ENCODE measurements at regions not wholly inside any gene's neighbourhood (a gene's known extent, or its start where the extent isn't known, plus 50 kb on each side); places are given as distances from the start of the nearest gene placed in this dataset.
"Not testable (repeated sequence)": the region's sequence is repeated elsewhere in the genome, so short reads cannot be mapped to it uniquely, and the experiment has no call there.

- no peak for DNase-seq
These were observed 136.5 kb upstream of the LARP1 start for GRCh38 chr5:154618696-154619095.

- DNase-seq, result no peak
These were observed 136.6 kb upstream of the HAND1 start for GRCh38 chr5:154614595-154614994.

GRCh38 chr5:154614125-154614524 lies 136.1 kb upstream of the HAND1 start:
- DNase-seq, result no peak

- no peak for DNase-seq
These were observed 134.6 kb upstream of the HAND1 start for GRCh38 chr5:154612666-154613065.

- DNase-seq, result no peak
These were observed 133.3 kb upstream of the HAND1 start for GRCh38 chr5:154611341-154611767.

- peak; percentile 7 for DNase-seq
These were observed 132.5 kb upstream of the HAND1 start for GRCh38 chr5:154610321-154611154.

GRCh38 chr5:154609251-154609650 lies 131.2 kb upstream of the HAND1 start:
- DNase-seq, result no peak

- no peak for DNase-seq
These were observed 130.5 kb upstream of the HAND1 start for GRCh38 chr5:154608531-154609011.

GRCh38 chr5:154607746-154608145 lies 129.7 kb upstream of the HAND1 start:
- no peak for DNase-seq

GRCh38 chr5:154606246-154606645 lies 128.2 kb upstream of the HAND1 start:
- no peak for DNase-seq

- DNase-seq, result no peak
These were observed 126.1 kb upstream of the HAND1 start for GRCh38 chr5:154603953-154604679.

- DNase-seq, result no peak
These were observed 125.5 kb upstream of the HAND1 start for GRCh38 chr5:154603485-154603884.

GRCh38 chr5:154603011-154603410 lies 125.0 kb upstream of the HAND1 start:
- no peak for DNase-seq

GRCh38 chr5:154601014-154601413 lies 123.0 kb upstream of the HAND1 start:
- no peak for DNase-seq

- DNase-seq, result no peak
These were observed 120.0 kb upstream of the HAND1 start for GRCh38 chr5:154598021-154598420.

GRCh38 chr5:154596844-154597243 lies 118.8 kb upstream of the HAND1 start:
- DNase-seq, result not testable (repeated sequence)

GRCh38 chr5:154595662-154596061 lies 117.6 kb upstream of the HAND1 start:
- no peak for DNase-seq

- no peak for DNase-seq
These were observed 115.8 kb upstream of the HAND1 start for GRCh38 chr5:154593796-154594195.

- no peak for DNase-seq
These were observed 115.0 kb upstream of the HAND1 start for GRCh38 chr5:154593071-154593470.

GRCh38 chr5:154590093-154590724 lies 112.2 kb upstream of the HAND1 start:
- no peak for DNase-seq

GRCh38 chr5:154589511-154589910 lies 111.5 kb upstream of the HAND1 start:
- no peak for DNase-seq

GRCh38 chr5:154588833-154589425 lies 110.9 kb upstream of the HAND1 start:
- not testable (repeated sequence) for DNase-seq

Data from GOT3 (cell line).